NOMO-1 (cell line): ENCODE measurements at regions not wholly inside any gene's neighbourhood (a gene's known extent, or its start where the extent isn't known, plus 50 kb on each side); places are given as distances from the start of the nearest gene placed in this dataset.
"Not testable (repeated sequence)": the region's sequence is repeated elsewhere in the genome, so short reads cannot be mapped to it uniquely, and the experiment has no call there.

Experiments
- DNase-seq, 2 experiments: peaks; one replicate each; lab custom pipeline; 2025; ENCODE audit not compliant: unreplicated experiment in 2 of 2; lab: John Stamatoyannopoulos, UW

DNA sequence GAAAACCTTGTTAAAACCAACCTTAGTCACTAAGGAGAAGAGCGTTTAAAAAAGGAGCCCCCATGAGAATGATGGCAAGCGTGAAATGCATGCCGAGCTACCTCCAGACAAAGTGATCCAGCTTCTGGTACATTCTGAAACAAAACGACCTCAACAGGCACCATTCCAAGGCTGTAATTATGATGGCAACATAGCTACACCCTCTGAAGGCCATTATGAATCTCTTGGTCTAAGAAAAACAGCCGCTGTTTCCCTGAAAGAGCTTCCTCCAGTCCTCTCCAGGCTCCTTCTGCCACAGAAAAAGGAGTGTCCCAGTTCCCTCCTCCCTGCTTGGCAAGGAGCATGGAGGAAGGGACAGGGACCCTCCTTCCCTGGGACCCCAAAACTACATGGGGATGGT, 50.0 kb upstream of the ABLIM1 start:
- no peak for DNase-seq

DNA sequence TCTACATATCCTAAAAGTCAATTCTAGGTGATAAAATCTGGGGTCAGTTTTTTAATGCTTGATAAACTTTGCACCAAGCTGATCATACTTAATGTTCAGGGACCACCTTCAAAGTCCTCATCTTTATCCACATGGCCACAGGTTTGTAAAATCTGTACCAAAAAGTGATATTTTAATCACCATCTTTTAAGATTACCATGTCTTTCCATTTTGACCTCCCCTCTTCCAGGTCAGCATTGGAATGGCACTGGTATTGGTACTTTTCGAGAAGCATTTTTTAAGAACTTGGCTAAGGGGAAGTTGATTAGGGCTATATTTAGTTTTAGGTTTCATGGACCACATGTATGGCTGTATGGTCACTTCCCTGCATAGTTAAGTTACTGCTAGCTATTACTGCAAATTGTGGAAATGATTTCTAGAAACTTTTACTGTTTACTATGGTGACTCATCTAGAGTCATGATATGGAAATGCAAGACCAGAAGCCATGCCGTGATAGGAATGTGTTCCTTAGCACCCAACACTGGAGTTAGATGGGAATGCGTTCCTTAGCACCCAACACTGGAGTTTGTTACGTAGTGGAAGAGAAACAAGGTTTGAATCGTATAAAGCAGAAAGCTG, 50.8 kb upstream of the ABLIM1 start:
- DNase-seq: peak in 1 of 2 experiments; percentile 55

DNA sequence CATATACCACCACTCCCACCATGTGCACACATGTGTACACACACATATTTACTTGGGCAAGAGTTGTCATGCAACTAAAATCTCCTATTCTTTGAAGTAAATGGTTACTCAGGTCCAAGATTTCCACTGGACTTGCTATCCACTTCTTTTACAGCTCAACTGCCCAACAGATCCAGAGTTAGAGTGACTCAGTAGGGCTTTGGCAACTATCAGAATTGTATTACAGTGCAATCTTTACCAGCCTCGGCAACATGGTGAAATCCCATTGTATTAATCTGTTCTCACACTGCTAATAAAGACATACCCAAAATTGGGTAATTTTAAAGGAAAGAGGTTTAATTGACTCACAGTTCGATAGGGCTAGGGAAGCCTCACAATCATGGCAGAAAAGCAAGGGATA, 51.9 kb upstream of the ABLIM1 start:
- no peak for DNase-seq

DNA sequence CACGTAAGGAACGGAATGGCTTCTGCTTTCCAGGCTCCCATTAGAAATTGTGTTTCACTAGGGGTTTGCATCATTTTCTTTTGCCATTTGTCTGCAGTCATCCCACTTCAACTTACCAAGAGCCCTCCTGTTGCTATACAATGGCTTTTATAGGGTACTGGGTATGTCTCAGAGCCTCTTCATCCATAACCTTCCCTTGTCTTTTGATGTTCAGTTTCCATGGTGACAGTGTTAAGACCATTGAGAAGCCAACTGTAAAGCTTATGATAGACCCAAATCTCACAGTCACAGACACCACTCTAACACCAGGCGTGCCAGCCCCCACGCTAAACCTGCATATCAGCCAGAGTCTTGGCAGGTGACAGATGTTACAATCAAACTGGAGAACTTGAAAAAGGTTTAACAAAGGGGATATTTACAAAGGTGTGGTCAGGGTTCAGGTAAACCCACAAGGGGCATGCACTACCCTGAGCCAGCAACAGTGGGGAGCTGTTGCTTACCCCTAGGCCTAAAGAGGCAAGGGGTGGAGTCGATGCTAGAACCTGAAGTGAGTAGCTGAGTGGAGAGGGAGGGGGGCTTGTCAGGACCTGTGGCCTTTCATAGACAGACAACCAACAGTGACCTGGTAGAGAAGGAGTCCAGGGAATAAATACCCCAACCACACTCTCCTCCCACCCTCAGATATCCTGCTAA, 53.2 kb upstream of the ABLIM1 start:
- no peak for DNase-seq

DNA sequence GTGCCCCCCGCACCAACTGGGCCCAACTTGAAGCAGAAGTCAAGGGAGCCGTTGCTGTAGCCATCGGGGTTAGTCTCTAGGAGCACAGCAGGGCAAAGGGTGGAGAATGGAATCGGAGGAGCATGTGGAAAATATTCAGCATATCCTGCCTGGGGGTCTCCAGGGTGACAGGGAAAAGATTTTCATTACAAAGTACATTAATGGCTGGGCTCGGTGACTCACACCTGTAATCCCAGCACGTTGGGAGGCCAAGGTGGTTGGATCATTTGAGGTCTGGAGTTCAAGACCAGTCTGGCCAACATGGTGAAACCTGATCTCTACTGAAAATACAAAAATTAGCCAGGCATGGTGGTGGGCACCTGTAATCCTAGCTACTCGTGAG, 53.8 kb upstream of the ABLIM1 start:
- no peak for DNase-seq

DNA sequence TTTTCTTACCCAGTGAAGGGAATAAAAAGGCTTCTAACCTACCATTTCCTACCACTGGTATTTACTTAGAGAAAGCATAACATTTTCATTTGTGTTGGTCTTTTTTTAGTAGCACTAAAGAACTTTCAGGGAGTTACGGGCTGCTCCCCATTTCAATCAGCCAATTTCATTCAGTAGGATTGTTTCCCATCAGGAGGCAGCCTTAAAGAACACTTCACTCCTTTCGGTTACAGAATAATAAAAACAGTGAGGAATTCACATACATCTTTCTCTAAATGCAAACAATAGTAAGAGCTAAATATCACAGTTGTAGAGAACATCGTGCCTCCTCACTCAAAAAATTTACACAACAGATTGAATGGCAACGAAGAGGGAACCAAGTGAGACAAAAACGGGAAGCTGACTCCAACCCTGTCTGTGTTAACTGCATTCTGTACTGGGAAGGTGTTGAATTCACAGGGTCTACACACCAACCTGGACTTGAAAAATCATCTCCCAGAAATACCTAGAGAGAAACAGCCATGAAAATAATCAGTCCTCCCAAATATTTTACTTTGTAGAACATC, 55.5 kb upstream of the ABLIM1 start:
- no peak for DNase-seq

DNA sequence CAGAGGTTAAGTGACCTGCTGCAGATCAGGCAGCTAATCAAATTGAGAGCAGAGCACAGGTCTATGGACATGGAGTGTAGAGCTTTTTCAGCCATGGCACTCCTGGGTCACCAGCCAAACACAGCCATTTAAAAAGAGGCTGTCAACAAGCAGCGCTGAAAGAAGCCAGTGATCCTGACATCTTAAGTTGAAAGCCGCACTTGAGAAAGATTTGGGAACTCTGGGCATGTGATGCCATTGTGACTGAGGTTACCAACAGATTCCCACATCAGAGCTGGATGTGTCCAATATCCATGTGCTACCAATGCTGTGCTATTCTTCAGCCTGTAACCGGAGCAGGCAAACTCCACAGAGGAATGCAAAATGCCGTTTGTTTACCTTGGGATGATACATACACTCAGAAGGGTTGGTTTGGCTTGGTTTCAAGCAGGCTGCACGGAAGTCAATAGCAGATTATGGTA, 56.2 kb upstream of the ABLIM1 start:
- DNase-seq: no peak

DNA sequence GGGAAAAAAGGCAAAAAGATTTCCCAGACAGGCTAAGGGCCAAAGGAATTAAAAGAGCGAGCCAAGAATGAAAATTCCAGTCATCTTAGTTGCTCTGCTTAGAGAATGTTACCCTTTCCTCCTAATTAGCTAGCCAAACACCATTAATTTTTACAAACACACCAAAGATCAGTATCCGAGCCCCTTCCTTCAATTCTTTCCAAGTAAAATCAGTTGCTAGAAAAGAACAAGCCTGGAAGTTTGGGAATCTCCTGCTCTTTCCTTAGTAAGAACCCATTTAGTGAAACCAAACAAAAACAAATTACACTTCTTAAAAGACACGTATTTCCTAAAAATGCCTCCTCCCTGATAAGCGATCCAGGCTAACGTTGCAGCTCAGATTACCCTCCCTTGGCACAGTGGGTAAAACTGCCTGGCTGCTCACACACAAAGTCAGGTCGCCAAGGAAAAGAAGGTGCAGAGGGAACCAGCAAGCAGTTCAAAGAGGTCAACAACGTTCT, 57.1 kb upstream of the ABLIM1 start:
- no peak for DNase-seq

DNA sequence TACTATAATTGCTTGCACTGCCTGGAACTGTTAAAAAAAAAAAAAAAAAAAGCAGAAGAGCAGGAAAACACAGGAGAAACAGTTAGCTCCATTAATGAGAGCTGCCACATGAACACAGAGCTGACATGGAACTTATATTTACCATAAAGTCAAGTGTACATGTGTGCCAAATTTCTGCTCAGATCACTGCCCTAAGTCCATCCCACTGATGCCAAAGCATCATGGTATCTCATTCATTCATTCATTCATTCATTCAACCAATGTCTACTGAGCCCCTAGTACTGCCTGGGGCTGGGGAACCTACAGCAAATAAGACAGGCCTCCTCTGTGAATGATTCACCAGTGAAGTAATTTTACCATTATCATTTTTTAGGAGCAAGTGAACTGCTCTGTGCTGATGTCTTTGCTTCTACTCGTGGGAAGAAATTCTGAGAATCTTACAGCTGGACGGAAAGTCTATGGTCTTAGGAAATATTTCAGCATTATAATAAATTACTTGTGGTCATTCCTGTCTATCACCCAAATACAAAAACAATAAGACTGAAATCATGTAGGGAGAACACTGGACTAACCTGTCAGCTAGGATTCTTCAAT, 58.8 kb upstream of the ABLIM1 start:
- no peak for DNase-seq

DNA sequence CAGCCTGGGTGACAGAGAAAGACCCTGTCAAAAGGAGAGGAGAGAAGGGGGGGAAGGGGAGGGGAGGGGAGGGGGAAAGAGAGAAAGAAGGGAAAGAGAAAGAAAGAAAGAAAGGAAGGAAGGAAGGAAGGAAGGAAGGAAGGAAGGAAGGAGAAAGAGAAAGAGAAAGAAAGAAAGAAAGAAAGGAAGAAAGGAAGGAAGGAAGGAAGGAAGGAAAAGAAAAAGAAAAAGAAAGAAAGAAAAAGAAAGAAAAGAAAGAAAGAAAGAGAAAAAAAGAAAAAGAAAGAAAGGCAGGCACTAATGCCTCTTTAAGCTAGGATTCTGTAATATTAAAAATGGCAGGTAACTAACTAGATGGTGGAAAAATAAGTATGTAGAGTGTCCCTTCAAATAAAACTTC, 59.8 kb upstream of the ABLIM1 start:
- not testable (repeated sequence) for DNase-seq

DNA sequence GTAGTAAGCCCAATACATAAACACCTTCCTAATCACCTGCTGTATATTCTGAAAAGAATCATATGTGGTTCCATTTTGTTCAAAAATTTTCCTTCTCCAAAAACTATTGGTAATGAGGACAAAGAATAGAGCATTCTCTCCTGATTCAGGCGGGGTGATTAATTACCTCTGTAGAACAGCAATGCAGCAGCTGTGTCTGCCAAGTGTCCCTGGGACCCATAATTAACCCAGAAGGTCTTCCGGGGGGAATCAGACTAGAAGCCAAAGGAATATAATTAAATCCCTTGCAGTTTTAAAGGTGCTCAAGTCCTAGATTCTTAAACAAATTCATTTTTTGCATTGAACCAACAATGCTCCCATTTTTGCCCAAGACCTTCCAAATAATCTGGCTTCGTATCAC, 60.3 kb upstream of the ABLIM1 start:
- no peak for DNase-seq

DNA sequence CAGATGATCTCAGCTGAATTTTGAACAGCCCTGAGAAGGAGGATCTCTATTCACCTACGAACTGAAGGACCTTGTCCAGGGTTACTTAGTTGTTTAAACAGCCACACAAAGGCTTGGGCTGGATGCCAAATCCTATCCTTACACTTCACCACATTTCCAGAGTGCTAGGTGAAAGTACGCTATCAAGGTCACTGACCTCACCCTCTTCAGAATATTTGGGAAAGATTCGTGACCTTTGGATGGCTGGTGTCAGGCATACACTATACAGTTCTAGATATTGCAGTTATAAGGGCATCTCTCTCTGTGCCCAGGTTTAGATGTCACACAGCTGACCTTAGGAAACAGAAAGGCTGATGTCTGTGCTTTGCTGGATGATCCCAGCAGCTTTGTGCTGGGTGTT, 61.2 kb upstream of the ABLIM1 start:
- no peak for DNase-seq

DNA sequence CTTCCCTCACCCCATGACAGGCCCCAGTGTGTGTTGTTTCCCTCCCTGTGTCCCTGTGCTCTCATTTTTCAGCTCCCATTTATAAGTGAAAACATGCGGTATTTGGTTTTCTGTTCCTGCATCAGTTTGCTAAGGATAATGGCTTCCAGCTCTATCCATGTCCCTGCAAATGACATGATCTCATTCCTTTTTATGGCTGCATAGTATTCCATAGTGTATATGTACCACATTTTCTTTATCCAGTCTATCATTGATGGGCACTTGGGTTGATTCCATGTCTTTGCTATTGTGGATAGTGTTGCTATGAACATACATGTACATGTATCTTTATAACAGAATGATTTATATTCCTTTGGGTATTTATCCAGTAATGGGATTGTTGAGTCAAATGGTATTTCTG, 61.9 kb upstream of the ABLIM1 start:
- DNase-seq: not testable (repeated sequence)

DNA sequence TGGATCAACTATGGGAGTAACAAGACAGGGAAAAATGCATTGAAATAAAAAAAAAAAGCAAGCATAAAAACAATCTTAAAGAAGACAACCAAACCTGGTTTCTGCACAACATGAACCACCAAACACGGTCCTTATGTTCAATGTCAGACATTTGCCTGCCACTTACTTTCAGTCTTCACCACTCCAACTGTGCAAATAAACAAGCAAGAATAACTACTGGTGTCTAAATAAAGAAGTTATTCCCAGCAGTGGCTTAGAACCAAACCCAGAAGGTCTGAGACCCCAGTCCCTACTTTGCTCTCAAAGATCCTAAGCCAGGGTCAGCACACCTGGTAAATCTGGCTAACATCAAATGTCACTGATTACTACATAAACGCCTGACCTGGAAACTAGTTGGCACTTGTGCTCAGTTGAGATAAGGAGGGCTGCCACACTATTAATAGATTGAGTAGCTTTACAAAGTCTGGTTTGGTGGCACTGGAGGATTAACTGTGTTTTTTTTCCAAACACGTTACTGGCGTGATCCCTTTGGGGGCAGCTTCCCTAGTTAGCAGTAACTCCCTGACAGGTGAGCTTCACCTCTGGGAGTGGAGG, 62.7 kb upstream of the ABLIM1 start:
- no peak for DNase-seq

DNA sequence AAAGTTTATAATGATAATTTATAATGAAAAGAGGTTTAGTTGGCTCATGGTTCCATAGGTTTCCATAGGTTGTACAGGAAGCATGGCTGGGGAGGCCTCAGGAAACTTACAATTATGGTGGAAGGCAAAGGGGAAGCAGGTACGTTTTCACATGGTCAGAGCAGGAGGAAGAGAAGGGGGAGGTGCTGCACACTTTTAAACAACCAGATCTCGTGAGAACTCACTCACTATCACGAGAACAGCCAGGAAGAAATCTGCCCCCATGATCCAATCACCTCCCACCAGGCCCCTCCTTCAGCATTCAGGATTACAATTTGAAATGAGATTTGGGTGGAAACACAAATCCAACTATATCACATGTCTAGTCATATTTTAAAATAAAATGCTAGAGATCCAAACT, 64.1 kb upstream of the ABLIM1 start:
- not testable (repeated sequence) for DNase-seq

DNA sequence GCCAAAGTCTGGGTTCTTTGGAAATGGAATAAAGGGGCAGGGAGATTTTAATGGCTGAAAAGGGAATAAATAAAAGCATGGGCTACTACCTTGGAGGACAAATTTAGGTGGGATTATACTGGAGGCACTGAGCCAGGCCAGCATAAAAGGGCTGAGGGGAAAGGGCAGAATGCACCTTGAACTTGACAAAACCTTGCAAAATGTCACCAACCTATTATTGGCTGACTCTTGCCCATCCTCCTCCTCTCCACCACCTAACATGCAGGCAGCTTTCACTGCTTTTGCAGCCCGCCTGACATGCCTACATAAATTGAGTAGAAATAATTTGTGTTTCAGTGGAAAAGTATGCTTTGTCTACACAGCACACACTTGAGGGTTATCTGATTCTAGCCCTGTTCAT, 65.3 kb upstream of the ABLIM1 start:
- no peak for DNase-seq

DNA sequence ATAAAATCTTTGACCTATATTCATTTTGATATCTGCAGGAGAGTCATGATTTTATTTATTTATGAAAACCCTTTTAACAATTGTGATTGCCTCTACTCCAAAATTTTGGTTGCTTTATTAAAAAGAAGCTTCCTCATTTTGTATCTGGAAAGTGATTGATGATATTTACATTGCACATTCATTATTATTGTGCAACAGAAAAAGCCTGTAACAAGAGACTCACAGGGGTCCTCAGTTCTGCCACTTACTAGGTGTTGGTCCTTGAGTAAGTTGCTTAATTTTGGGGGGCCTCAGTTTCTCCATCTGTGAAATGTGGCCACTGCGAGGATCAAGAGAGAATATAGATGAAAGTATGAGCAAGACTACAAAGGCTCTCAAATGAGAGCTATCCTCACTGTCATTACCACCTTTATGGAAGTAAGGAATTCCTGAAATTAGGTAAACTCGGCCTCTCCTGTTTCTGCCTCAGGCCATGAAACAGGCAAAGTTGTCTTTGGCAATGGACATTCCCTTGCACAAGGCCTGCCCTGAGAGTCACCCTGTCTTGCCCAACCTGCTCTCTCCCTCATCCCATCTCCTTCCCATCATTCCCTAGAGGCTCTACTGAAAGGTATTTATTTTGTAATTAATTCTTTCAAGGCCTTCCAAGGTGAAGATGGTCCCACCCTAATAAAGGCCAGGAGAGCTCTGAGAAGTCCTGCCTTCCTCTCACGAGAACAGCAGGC, 66.1 kb upstream of the ABLIM1 start:
- no peak for DNase-seq

DNA sequence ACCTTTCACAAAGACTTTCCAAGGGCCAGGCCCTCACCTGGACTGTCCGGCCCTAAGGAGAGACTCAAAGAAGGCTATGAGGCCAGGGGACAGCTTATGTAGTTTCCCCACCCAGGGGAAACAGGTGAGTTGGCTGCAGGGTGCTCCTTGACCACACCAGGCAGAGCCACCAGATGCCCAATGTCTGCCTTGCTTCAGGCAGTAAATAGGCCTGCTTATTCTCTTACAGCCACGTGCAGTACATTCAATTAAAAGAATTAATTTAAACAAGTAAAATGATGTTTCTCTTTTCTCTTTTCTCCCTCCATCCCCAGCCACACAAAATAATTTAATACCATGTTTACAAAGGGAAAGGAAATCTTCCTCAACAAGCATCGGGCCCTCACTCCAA, 66.6 kb upstream of the ABLIM1 start:
- DNase-seq: no peak

DNA sequence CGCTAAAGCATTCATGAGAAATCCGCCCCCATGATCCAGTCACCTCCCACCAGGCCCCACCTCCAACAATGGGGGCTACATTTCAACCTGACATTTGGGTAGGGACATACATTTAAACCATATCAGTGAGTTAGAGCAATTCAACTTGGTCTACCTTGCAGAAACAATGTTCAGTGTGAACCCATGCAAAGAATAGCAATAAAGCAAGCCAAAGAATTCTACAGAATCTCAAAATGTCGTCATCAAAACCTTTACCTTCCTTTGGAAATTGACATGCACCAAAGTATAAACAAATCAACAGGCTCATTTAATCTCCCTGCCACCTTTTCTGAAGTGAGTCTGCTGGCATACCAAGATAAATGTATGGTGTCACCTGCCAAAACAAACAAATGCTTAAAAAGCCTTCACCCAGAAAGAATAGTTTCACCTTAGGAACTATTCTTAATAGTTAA, 68.8 kb upstream of the ABLIM1 start:
- DNase-seq: no peak

DNA sequence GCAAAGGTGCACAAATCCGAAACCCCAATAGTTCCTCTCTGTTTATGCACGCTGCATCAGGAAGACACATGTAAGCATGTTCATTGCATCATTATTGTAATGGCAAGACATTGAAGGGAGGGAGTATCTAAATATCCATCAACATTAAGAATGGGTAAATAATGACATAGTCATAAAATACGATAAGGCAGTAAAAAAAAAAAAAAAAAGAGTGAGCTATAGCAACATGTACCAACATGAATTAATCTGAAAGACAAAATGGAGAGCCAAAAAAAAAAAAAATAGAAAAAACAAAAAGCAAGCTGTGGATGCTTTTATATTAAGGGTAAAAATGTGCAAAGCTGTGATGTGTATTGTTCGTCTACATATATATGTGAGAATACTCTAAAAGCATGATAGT, 70.2 kb upstream of the ABLIM1 start:
- DNase-seq: no peak
